GM12864 (cell line): ENCODE measurements at regions not wholly inside any gene's neighbourhood (a gene's known extent, or its start where the extent isn't known, plus 50 kb on each side); places are given as distances from the start of the nearest gene placed in this dataset.

ENCODE experiments used
- DNase-seq: peaks from one replicate; pipeline ENCODE4 v3.0.0-alpha.2; 2011; ENCODE audit warnings: low read depth
- H3K4me3 ChIP-seq: 2 replicates; pipeline ENCODE4 v1.5.1; 2011; ENCODE audit warnings: mild to moderate bottlenecking, low read depth, low read length, control low read depth
- CTCF ChIP-seq: IDR thresholded peaks from 2 replicates; pipeline ENCODE4 v1.5.1; 2011; ENCODE audit warnings: low read depth, mild to moderate bottlenecking, moderate library complexity, low read length, control low read depth, inconsistent platforms; ENCODE audit errors: missing control alignments

GRCh38 chr10:81040940-81041339 is 503.2 kb downstream of the SH2D4B start:
- TF ChIP-seq CTCF, result no peak
- DNase-seq, result no peak

GRCh38 chr10:81042647-81043046 is 504.9 kb downstream of the SH2D4B start:
- no peak overlapping the region for H3K4me3 ChIP-seq
- no peak for TF ChIP-seq CTCF
- no peak for DNase-seq

More at GRCh38 chr10:81040940-81041339, 503.2 kb downstream of the SH2D4B start:
- no peak overlapping the region for H3K4me3 ChIP-seq

- TF ChIP-seq CTCF, result no peak
- no peak for DNase-seq
- H3K4me3 ChIP-seq, result no peak overlapping the region
Observed at GRCh38 chr10:81065474-81065873, 527.8 kb downstream of the SH2D4B start.

- DNase-seq, result no peak
- no peak for TF ChIP-seq CTCF
- H3K4me3 ChIP-seq, result no peak overlapping the region
Observed at GRCh38 chr10:81068460-81068859, 530.8 kb downstream of the SH2D4B start.

GRCh38 chr10:81071087-81071796 is 533.5 kb downstream of the SH2D4B start:
- no peak for DNase-seq
- TF ChIP-seq CTCF, result no peak
- H3K4me3 ChIP-seq, result no peak overlapping the region

GRCh38 chr10:81073155-81073554 is 535.5 kb downstream of the SH2D4B start:
- TF ChIP-seq CTCF, result no peak
- H3K4me3 ChIP-seq, result no peak overlapping the region
- no peak for DNase-seq
